ENCODE measurements at regions not wholly inside any gene's neighbourhood (a gene's known extent, or its start where the extent isn't known, plus 50 kb on each side); places are given as distances from the start of the nearest gene placed in this dataset.

DNA sequence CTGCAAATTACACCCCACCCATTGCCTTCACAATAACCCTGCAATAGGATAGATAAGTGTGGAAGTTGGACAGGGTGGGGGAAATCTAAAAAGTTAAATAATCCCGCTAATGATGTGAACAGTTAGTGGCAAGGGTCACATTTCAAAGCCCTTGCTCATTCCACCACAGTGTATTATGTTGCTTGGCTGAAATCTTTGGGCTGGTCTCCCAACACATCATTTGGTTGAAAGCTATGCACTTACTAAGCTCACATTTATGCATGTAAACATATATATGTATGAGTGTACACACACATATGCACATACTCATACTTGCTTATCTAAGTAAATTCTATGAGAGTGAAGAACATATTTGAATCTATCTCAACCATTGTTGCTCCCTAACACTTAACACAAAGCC lies 197.8 kb downstream of the RDH14 start:
- BruUV-seq (replicated peaks), result no TSS peak
- Histone ChIP-seq H3K79me1 (ENCODE audit: low read depth in 1 of 2, low read length in 2 of 2) (no peaks in the 10 kb centered on the region), H2AFZ (replicated peaks; ENCODE audit: low read length, poor library complexity) (no peak overlapping the region), H3K14ac (replicated peaks; ENCODE audit: low read depth, low read length) (peak overlapping the region; percentile 43; the same call in 1 of the 2 replicates), H3K9ac (ENCODE audit: low read depth, low read length) (no peak overlapping the region), H3K36me3 (ENCODE audit: control insufficient read depth, insufficient read depth, low read length) (no peaks in the 10 kb centered on the region), H3K27me3 (ENCODE audit: control insufficient read depth, insufficient read depth, low read length) (no peaks in the 10 kb centered on the region), H2AK9ac (replicated peaks; ENCODE audit: low read depth, low read length, poor library complexity) (no peak overlapping the region), H4K20me1 (ENCODE audit: insufficient read depth, low read length) (no peaks in the 10 kb centered on the region), H3K56ac (ENCODE audit: extremely low read depth, insufficient read depth, low read length) (no peak overlapping the region), H3K4me3 (ENCODE audit: insufficient read depth, low read depth, low read length) (no peak overlapping the region), H3K9me1 (ENCODE audit: insufficient read depth, low read length) (peaks cover 22% of the 10 kb centered on the region), H4K8ac (ENCODE audit: low read depth in 2 of 2, low read length in 2 of 2) (0 out of 4 replicates have a peak overlapping the region, but pooled peaks of 1 of the 2 experiments have one; percentile 12), H2BK5ac (ENCODE audit: low read depth, low read length, poor library complexity, severe bottlenecking) (peak overlapping the region; percentile 84), H2AK5ac (ENCODE audit: low read depth, low read length) (peak overlapping the region; percentile 29; the same call in 1 of the 2 replicates), H3K23ac (ENCODE audit: low read depth, low read length) (0 out of 2 replicates have a peak overlapping the region, but pooled peaks have one; percentile 44), H3K4ac (ENCODE audit: low read depth, low read length) (peak overlapping the region; percentile 71), H2BK120ac (ENCODE audit: low read depth, low read length) (peak overlapping the region; percentile 92), H3K27ac (ENCODE audit: insufficient read depth, low read length) (no peak overlapping the region), H3K9me3 (ENCODE audit: control insufficient read depth, insufficient read depth, low read length) (no peaks in the 10 kb centered on the region), H4K5ac (ENCODE audit: low read depth, low read length) (no peak overlapping the region; the same call in 1 of the 2 replicates), H3K4me2 (ENCODE audit: low read depth, low read length) (peak overlapping the region; percentile 47; the same call in 1 of the 2 replicates), H2BK15ac (ENCODE audit: low read depth, low read length) (peak overlapping the region; percentile 67; the same call in 1 of the 3 replicates), H3K18ac (ENCODE audit: low read depth, low read length) (peak overlapping the region; percentile 44; the same call in 1 of the 2 replicates), H3K4me1 (ENCODE audit: control insufficient read depth, insufficient read depth, low read length) (peaks cover 19% of the 10 kb centered on the region), H4K91ac (ENCODE audit: insufficient read depth, low read depth, low read length) (peak overlapping the region; percentile 81), H2BK20ac (ENCODE audit: low read depth, low read length) (peak overlapping the region; percentile 96)
- intact Hi-C loops (cut with micrococcal nuclease), result loop anchor here (1.0 to 5.0 kb wide), 2 partner anchors 63 to 385 kb away; no protein-coding TSS in a partner anchor
- in situ Hi-C loops (cut with MboI; ENCODE audit: low sequenced_read_pairs), result loop anchor here (10.0 kb wide), 1 partner anchor 388 kb away; no protein-coding TSS in a partner anchor
- WGBS, 2 experiments (ENCODE audit: extremely low coverage in 2 of 2, insufficient read length in 1 of 2), result no CpG with 5 or more reads among the region's 1 CpG
- DNase-seq, result peak; percentile 98
- ATAC-seq (ENCODE audit: low read depth), result peak; percentile 90
- dilution Hi-C loops (cut with HindIII; ENCODE audit: low sequenced_read_pairs, unreplicated experiment), result no loop called here
- TF ChIP-seq RCOR1 (IDR thresholded peaks at IDR 0.05; ENCODE audit: insufficient replicate concordance, low read length), result no peak
- no peak for TF ChIP-seq RFX5 (IDR thresholded peaks at IDR 0.05; ENCODE audit: low read depth, low read length)
- peak; percentile 60 for TF ChIP-seq CEBPB (IDR thresholded peaks at IDR 0.05; ENCODE audit: low read depth, low read length)
- TF ChIP-seq, protein P1, sequence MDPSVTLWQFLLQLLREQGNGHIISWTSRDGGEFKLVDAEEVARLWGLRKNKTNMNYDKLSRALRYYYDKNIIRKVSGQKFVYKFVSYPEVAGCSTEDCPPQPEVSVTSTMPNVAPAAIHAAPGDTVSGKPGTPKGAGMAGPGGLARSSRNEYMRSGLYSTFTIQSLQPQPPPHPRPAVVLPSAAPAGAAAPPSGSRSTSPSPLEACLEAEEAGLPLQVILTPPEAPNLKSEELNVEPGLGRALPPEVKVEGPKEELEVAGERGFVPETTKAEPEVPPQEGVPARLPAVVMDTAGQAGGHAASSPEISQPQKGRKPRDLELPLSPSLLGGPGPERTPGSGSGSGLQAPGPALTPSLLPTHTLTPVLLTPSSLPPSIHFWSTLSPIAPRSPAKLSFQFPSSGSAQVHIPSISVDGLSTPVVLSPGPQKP (IDR thresholded peaks at IDR 0.05; ENCODE audit: borderline replicate concordance, low read depth, low read length), result no peak
- TF ChIP-seq MAZ (IDR thresholded peaks at IDR 0.05; ENCODE audit: borderline replicate concordance, low read depth, low read length), result no peak
- no peak for TF ChIP-seq POLR2A (IDR thresholded peaks at IDR 0.05; ENCODE audit: low read depth, low read length)
- no peak; the same call in 1 of the 2 replicates for TF ChIP-seq CHD1 (IDR thresholded peaks at IDR 0.05; ENCODE audit: low read depth, low read length)
- peak; percentile 36; the same call in 1 of the 2 replicates for TF ChIP-seq BHLHE40 (IDR thresholded peaks at IDR 0.05; ENCODE audit: low read depth, low read length)
- TF ChIP-seq MXI1 (IDR thresholded peaks at IDR 0.05; ENCODE audit: borderline replicate concordance, low read depth, low read length), result no peak
- peak; percentile 87 for TF ChIP-seq FOS (IDR thresholded peaks at IDR 0.05; ENCODE audit: low read depth, low read length)
- TF ChIP-seq RAD21 (IDR thresholded peaks at IDR 0.05; ENCODE audit: low read length), result no peak
- peak; percentile 40; the same call in 1 of the 2 replicates for TF ChIP-seq MAFK (IDR thresholded peaks at IDR 0.05; ENCODE audit: low read depth, low read length)
- no peak for TF ChIP-seq NFE2L2 (IDR thresholded peaks at IDR 0.05; ENCODE audit: low read depth, low read length)
- CTCF ChIA-PET, result interaction anchor here (0.9 kb wide), 1 partner anchor 213 kb away, joined by 3 read pairs; no protein-coding TSS in a partner anchor
- POLR2A ChIA-PET (ENCODE audit: unreplicated experiment), result no interaction called here

Measured in IMR-90 (cell line).